Right atrium auricular region (tissue), 2 donors: ENCODE measurements at regions not wholly inside any gene's neighbourhood (a gene's known extent, or its start where the extent isn't known, plus 50 kb on each side); places are given as distances from the start of the nearest gene placed in this dataset.

Experiments
- DNase-seq: peaks from one replicate; pipeline ENCODE4 v3.0.0-alpha.2; 2019; ENCODE audit warnings: low spot score
- H3K27ac ChIP-seq, 2 donors: fragments of 200-600 bp; sonication (generic); 1 replicate in 1 of 2; 2 replicates in 1 of 2; pipeline ENCODE4 v1.5.1; 2016 to 2019
- H3K27me3 ChIP-seq, 2 donors: fragments of 200-600 bp; sonication (generic); one replicate each; pipeline versions ENCODE4 v1.5.1 to v1.6.0; 2017 to 2019
- H3K36me3 ChIP-seq: fragments of 200-600 bp; sonication (generic); one replicate; pipeline ENCODE4 v1.5.1; 2016
- H3K4me1 ChIP-seq, 2 donors: fragments of 200-600 bp; sonication (generic); one replicate each; pipeline versions ENCODE4 v1.5.1 to v1.6.0; 2017 to 2019
- H3K4me3 ChIP-seq, 2 donors: fragments of 200-600 bp; sonication (generic); 1 replicate in 1 of 2; 2 replicates in 1 of 2; pipeline ENCODE4 v1.5.1; 2017 to 2019; ENCODE audit warnings: mild to moderate bottlenecking in 1 of 2, moderate library complexity in 1 of 2
- H3K9me3 ChIP-seq, 2 donors: fragments of 200-600 bp; sonication (generic); one replicate each; pipeline ENCODE4 v1.5.1; 2019
- CTCF ChIP-seq, 2 donors: fragments of 200-600 bp; sonication (generic); IDR thresholded peaks; one replicate each; pipeline ENCODE4 v1.5.1; 2019; ENCODE audit warnings: antibody characterized with exemption in 2 of 2

DNA sequence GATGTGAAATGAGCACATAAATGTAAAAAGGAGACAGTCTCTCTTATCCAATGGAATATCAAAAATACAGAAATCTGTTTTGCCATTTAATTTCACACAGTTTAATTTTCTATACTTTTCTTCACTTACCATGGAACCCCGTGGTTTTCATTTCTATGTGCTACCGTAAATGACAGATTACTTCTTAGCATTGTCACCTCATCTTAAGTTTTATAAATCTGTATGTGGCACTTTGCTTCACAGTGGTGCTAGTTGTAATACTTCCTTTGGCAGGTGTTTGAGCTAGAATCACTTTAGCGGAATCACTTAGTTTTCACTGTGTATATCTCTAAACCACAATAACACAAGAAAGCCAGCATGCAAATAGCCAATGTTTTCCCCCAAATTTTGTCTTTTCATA, 781.9 kb upstream of the MGAT4C start:
- no peak for DNase-seq
- Histone ChIP-seq H3K4me3 (no peak overlapping the region), H3K36me3 (no peaks in the 10 kb centered on the region), H3K27me3 (no peaks in the 10 kb centered on the region), H3K4me1 (no peaks in the 10 kb centered on the region), H3K9me3 (no peaks in the 10 kb centered on the region), H3K27ac (no peak overlapping the region)
- no peak for TF ChIP-seq CTCF (IDR thresholded peaks at IDR 0.05)

DNA sequence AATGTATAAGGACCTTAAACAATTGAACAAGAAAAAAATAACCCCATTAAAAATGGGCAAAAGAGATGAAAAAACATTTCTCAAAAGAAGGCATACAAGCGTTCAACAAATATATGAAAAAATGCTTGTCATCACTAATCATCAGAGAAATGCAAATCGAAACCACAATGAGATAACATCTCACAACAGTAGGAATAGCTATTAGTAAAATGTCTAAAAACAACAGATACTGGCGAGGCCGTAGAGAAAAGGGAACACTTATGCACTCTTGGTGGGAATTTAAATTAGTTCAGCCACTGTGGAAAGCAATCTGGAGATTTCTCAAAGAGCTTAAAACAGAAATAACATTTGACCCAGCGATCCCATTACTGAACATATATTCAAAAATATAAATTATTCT, 769.8 kb upstream of the MGAT4C start:
- DNase-seq = no peak
- H3K4me3 ChIP-seq = no peak overlapping the region
- H3K27me3 ChIP-seq = no peaks in the 10 kb centered on the region
- H3K27ac ChIP-seq = no peak overlapping the region
- no peaks in the 10 kb centered on the region for H3K9me3 ChIP-seq
- H3K36me3 ChIP-seq = no peaks in the 10 kb centered on the region
- no peaks in the 10 kb centered on the region for H3K4me1 ChIP-seq
- no peak for TF ChIP-seq CTCF (IDR thresholded peaks at IDR 0.05)

DNA sequence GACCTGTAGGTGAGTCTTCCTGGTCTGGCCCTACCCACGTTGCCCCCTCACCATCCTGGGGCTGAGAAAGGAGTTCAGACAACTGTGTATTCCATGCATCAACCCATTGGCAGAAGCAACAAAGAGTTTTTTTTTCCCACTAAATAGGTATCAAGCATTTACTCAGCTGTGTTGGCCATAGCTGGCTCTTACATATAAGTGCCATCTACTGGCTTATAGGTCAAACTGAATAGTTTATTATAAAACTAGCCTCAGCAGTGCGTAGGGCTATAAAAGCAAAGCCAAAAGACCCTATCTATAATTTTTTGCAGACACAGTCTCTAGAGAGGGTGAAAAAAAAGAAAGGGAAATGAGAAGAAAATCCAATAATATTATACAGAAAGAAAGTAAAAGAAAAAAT, 765.2 kb upstream of the MGAT4C start:
- Histone ChIP-seq H3K4me1 (no peaks in the 10 kb centered on the region), H3K36me3 (no peaks in the 10 kb centered on the region), H3K4me3 (no peak overlapping the region), H3K27me3 (no peaks in the 10 kb centered on the region), H3K9me3 (no peaks in the 10 kb centered on the region), H3K27ac (no peak overlapping the region)
- no peak for DNase-seq
- no peak for TF ChIP-seq CTCF (IDR thresholded peaks at IDR 0.05)

GRCh38 chr12:87020071-87020470, 763.9 kb upstream of the MGAT4C start:
- H3K27me3 ChIP-seq = no peaks in the 10 kb centered on the region
- H3K27ac ChIP-seq = no peak overlapping the region
- TF ChIP-seq CTCF (IDR thresholded peaks at IDR 0.05) = no peak
- H3K4me3 ChIP-seq = no peak overlapping the region
- no peaks in the 10 kb centered on the region for H3K4me1 ChIP-seq
- no peaks in the 10 kb centered on the region for H3K9me3 ChIP-seq
- no peak for DNase-seq
- H3K36me3 ChIP-seq = no peaks in the 10 kb centered on the region

- Histone ChIP-seq H3K27me3 (no peaks in the 10 kb centered on the region), H3K27ac (no peak overlapping the region), H3K4me1 (no peaks in the 10 kb centered on the region), H3K36me3 (no peaks in the 10 kb centered on the region), H3K9me3 (no peaks in the 10 kb centered on the region), H3K4me3 (no peak overlapping the region)
- no peak for DNase-seq
- TF ChIP-seq CTCF (IDR thresholded peaks at IDR 0.05) = no peak
Observed at GRCh38 chr12:87015352-87015751, 759.2 kb upstream of the MGAT4C start.

DNA sequence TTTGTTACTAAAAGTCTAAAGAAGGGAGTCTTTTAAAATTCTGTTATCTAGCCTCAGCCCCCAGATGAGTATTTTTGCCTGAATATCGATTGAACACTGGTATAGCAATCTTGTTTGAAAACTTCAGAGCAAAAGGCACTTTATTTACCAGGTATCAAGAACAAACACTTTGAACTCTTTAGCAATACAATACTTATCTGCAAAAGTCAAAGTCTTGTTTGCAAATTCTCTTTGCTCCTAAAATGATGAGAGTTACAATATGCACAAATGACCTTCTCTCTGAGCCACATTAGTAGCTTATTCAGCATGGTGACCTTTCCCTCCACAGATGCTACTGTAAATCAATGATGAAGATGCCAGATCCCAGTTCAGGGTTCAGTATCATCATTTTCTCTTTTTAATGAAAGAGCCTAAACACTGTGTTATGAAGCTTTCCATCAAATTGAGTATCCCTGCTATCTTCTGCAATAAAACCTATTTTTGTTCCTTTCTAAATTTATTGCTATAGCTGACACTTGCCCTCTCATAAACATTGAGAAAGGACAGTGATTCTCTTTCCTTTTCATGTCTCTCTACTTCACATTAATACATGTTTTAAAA, 752.7 kb upstream of the MGAT4C start:
- no peak for DNase-seq
- TF ChIP-seq CTCF (IDR thresholded peaks at IDR 0.05) = no peak
- no peak overlapping the region for H3K27ac ChIP-seq
- no peak overlapping the region for H3K4me3 ChIP-seq
- no peaks in the 10 kb centered on the region for H3K4me1 ChIP-seq
- H3K27me3 ChIP-seq = no peaks in the 10 kb centered on the region
- peaks cover 0 to 6% of the 10 kb centered on the region in 2 donors for H3K9me3 ChIP-seq
- H3K36me3 ChIP-seq = no peaks in the 10 kb centered on the region
